GM12873 (cell line): ENCODE measurements at regions not wholly inside any gene's neighbourhood (a gene's known extent, or its start where the extent isn't known, plus 50 kb on each side); places are given as distances from the start of the nearest gene placed in this dataset.

Source experiments
- CTCF ChIP-seq: IDR thresholded peaks from 2 replicates; pipeline ENCODE4 v1.5.1; 2012; ENCODE audit warnings: low read depth, mild to moderate bottlenecking, moderate library complexity, low read length, control low read depth; ENCODE audit not compliant: insufficient read depth; ENCODE audit errors: missing control alignments

- TF ChIP-seq CTCF, result no peak
Measured at GRCh38 chr2:188022389-188022788, 269.3 kb upstream of the GULP1 start.

- no peak for TF ChIP-seq CTCF
Measured at GRCh38 chr2:188023035-188023434, 268.6 kb upstream of the GULP1 start.

- TF ChIP-seq CTCF, result no peak
Measured at GRCh38 chr2:188024811-188025210, 266.9 kb upstream of the GULP1 start.

- TF ChIP-seq CTCF, result no peak
Measured at GRCh38 chr2:188028739-188029138, 262.9 kb upstream of the GULP1 start.

- TF ChIP-seq CTCF, result no peak
Measured at GRCh38 chr2:188032306-188032705, 259.4 kb upstream of the GULP1 start.

- no peak for TF ChIP-seq CTCF
Measured at GRCh38 chr2:188032786-188033185, 258.9 kb upstream of the GULP1 start.

- no peak for TF ChIP-seq CTCF
Measured at GRCh38 chr2:188039307-188039706, 252.4 kb upstream of the GULP1 start.
